ENCODE measurements at regions not wholly inside any gene's neighbourhood (a gene's known extent, or its start where the extent isn't known, plus 50 kb on each side); places are given as distances from the start of the nearest gene placed in this dataset.

- TF ChIP-seq CTCF (IDR thresholded peaks at IDR 0.05; ENCODE audit: insufficient read depth, low read length): no peak
- no peak for DNase-seq (ENCODE audit: low read depth)
- no peak overlapping the region for H3K4me3 ChIP-seq (ENCODE audit: low read depth, low read length)
Observed at GRCh38 chr2:67013821-67014220, 383.3 kb upstream of the ETAA1 start.

- no peak overlapping the region for H3K4me3 ChIP-seq (ENCODE audit: low read depth, low read length)
- no peak for DNase-seq (ENCODE audit: low read depth)
- no peak for TF ChIP-seq CTCF (IDR thresholded peaks at IDR 0.05; ENCODE audit: insufficient read depth, low read length)
Observed at GRCh38 chr2:67015681-67016080, 381.5 kb upstream of the ETAA1 start.

GRCh38 chr2:67018301-67018700 is 378.8 kb upstream of the ETAA1 start:
- TF ChIP-seq CTCF (IDR thresholded peaks at IDR 0.05; ENCODE audit: insufficient read depth, low read length): no peak
- no peak for DNase-seq (ENCODE audit: low read depth)
- H3K4me3 ChIP-seq (ENCODE audit: low read depth, low read length): no peak overlapping the region

GRCh38 chr2:67032076-67032475 is 365.1 kb upstream of the ETAA1 start:
- peak; percentile 52 for DNase-seq (ENCODE audit: low read depth)
- no peak overlapping the region for H3K4me3 ChIP-seq (ENCODE audit: low read depth, low read length)
- TF ChIP-seq CTCF (IDR thresholded peaks at IDR 0.05; ENCODE audit: insufficient read depth, low read length): no peak

- peak; percentile 36 for DNase-seq (ENCODE audit: low read depth)
- H3K4me3 ChIP-seq (ENCODE audit: low read depth, low read length): no peak overlapping the region
- no peak for TF ChIP-seq CTCF (IDR thresholded peaks at IDR 0.05; ENCODE audit: insufficient read depth, low read length)
Observed at GRCh38 chr2:67036444-67036843, 360.7 kb upstream of the ETAA1 start.

GRCh38 chr2:67037655-67038054 is 359.5 kb upstream of the ETAA1 start:
- no peak for TF ChIP-seq CTCF (IDR thresholded peaks at IDR 0.05; ENCODE audit: insufficient read depth, low read length)
- DNase-seq (ENCODE audit: low read depth): no peak
- H3K4me3 ChIP-seq (ENCODE audit: low read depth, low read length): no peak overlapping the region

- TF ChIP-seq CTCF (IDR thresholded peaks at IDR 0.05; ENCODE audit: insufficient read depth, low read length): no peak
- no peak overlapping the region for H3K4me3 ChIP-seq (ENCODE audit: low read depth, low read length)
- no peak for DNase-seq (ENCODE audit: low read depth)
Observed at GRCh38 chr2:67038195-67038594, 358.9 kb upstream of the ETAA1 start.
